PC-3 (cell line): ENCODE measurements at regions not wholly inside any gene's neighbourhood (a gene's known extent, or its start where the extent isn't known, plus 50 kb on each side); places are given as distances from the start of the nearest gene placed in this dataset.

Source experiments
- CTCF ChIP-seq: fragments of 300-600 bp; sonication (generic); conservative IDR thresholded peaks from 2 replicates; pipeline ENCODE4 v1.5.1; 2017; ENCODE audit warnings: antibody characterized with exemption, low read depth, mild to moderate bottlenecking, low read length
- EZH2 ChIP-seq: fragments of 300-600 bp; sonication (generic); IDR thresholded peaks from one replicate; pipeline ENCODE4 v1.6.1; 2017; ENCODE audit warnings: antibody characterized with exemption, mild to moderate bottlenecking, low read length; ENCODE audit not compliant: unreplicated experiment

GRCh38 chr4:163810755-163811154 lies 316.3 kb downstream of the TMA16 start:
- TF ChIP-seq CTCF (no peak), EZH2 (no peak)
